SIG-M5 treated with dmso at 0.1 percent for 504 hours (cell line): ENCODE measurements at regions not wholly inside any gene's neighbourhood (a gene's known extent, or its start where the extent isn't known, plus 50 kb on each side); places are given as distances from the start of the nearest gene placed in this dataset.
A peak's percentile ranks its signal among the peaks of the same experiment; 100 is the strongest.

ENCODE experiments used
- DNase-seq: peaks from one replicate; lab custom pipeline; 2025; ENCODE audit not compliant: unreplicated experiment; lab: John Stamatoyannopoulos, UW

GRCh38 chr2:37541516-37541915 lies 129.9 kb downstream of the CDC42EP3 start:
- DNase-seq = no peak

- DNase-seq = peak; percentile 37
Observed at GRCh38 chr2:37543999-37544557, 127.4 kb downstream of the CDC42EP3 start.

- DNase-seq = no peak
Observed at GRCh38 chr2:37544591-37545031, 126.8 kb downstream of the CDC42EP3 start.

DNA sequence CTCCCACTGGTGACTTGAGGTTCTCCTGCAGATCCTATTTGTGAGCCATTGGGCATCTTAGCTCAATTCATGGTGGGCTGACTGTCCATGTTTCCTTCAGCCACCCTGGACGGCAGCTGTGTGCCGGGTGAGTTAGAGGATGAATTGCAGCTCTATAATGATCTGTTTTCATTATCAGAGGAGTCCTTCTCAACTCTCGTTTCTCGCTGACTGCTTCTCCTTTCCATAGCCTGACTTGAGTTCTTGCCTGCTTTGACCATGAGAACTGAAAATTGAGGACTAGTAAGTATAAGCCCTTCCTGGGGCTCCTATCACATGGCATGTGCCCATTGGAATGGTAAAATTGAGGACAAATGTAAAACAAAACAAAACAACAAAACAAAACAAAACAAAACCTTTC lies 121.8 kb downstream of the CDC42EP3 start:
- no peak for DNase-seq

DNA sequence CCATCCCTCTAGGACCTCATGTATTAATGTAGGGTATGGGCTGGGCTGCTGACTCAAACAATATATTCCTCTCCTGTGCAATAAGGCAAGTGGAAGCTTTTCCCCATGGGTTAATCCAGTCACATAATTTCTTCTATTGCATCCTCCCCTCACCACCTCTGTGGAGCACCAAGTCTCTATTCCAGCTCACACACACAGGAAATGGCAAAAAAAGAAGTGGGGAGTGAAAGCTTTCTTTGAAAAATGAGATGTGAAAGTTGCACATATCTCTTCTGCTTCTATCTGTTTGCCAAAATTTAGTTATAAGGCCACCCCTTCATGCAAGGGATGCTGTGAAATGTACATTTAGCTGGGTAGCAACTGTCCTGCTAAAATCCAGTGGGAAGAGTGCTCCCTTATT lies 121.3 kb downstream of the CDC42EP3 start:
- DNase-seq = peak; percentile 76

DNA sequence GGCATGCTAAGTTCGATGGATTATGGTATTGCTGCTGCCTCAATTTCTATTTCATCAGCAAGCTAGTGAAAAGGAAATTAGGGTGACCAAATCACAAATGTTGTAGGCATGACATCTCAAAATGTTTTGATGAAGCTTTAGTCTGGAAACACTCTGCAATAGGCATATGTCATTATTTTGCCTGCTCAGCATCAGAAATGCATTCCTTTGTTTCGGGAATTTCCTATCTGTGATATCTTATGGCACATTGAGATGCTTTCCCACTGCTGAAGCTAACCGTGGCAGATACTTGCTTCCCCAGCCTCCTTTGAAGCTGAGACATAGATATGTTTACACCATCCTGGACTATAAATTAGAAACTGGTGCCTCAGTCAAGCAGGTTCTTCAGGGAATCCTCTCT lies 119.7 kb downstream of the CDC42EP3 start:
- no peak for DNase-seq

- no peak for DNase-seq
Observed at GRCh38 chr2:37552339-37552738, 119.1 kb downstream of the CDC42EP3 start.

GRCh38 chr2:37553411-37554154 lies 117.9 kb downstream of the CDC42EP3 start:
- no peak for DNase-seq

GRCh38 chr2:37554155-37554510 lies 117.3 kb downstream of the CDC42EP3 start:
- DNase-seq = no peak

GRCh38 chr2:37554687-37555086 lies 116.8 kb downstream of the CDC42EP3 start:
- DNase-seq = no peak

DNA sequence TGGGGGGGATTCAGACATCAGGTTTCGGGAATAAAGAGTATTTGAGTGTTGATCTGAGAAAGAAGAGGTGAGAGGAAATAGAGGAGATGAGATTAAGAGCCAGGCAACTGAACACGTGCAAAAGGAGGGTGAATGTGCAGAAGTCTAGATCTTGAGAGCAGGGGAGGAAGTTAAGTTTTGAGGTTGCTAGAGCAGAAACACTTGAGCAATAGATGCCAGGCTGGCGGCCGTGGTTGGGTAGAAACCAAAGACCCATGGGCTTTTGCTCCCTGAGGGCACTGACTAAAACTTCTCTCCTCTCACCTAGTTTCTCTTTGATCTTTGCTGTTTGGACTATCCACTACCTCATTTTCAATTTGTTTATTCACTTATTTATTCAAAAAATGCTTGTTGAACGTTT lies 116.0 kb downstream of the CDC42EP3 start:
- peak; percentile 94 for DNase-seq

DNA sequence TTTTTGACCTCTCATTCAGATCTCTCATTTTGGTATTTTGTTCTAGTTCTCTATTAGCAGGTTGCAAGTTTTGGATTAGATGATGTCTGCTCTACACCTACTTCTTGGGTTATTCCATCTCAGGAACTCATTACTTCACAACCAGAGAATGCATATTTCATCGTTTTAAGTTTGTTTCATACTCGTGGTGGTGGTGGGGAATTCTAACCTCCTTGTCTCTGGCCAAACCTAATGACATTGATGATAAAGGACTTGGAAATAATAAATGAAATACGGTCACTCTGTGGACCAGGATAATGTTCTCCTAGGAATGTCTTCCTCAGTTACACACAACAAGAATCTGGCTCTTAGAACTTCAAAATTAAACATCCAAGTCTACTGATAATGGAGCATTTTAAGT lies 115.2 kb downstream of the CDC42EP3 start:
- no peak for DNase-seq

DNA sequence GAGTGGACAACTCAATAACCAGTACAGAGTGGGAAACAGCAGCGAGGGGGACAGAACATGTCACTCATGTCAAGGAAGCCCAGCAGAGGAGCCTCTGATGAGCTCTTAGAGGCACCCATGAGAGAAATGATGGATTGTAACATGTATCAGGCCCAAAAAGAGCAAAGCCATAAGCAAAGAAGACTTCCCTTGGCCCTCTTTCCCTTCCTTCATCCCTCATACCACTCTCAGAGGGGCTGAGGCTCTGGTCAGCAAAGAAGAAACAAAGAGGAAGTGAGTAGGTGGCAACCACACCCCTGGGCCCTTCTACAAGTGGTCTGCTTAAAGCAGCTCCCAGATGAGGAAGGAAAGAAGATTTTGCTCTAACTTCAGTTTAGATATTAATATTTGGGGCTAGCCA lies 112.8 kb downstream of the CDC42EP3 start:
- peak; percentile 87 for DNase-seq

DNA sequence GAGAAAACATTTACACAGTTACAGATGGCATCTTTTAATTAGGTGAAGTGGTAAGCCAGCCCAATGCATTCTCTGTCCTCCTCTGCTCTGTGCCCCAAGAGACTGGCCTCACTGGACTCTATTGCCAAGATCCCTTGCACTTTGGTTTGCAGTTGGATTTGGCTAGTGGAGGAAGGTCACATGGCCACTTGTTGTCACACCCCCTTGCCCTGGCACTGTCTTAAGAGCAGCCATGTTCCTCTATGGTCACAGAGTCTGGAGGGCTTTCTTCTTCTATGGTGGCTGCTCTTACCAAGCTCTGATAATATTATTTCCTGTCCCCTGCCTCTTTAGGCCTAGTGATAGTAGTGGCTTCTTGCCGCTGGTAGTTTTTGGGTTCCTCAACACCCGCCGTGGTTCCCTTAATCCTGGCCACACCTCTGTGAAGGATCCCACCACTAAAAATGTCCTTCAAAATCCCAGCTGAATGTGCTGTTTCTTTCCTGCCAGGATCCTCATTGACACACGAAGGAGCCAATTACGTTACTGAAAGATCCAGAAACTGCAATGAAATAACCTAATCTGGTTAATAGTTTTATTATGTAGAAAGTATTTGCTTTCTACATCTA lies 111.1 kb downstream of the CDC42EP3 start:
- no peak for DNase-seq

DNA sequence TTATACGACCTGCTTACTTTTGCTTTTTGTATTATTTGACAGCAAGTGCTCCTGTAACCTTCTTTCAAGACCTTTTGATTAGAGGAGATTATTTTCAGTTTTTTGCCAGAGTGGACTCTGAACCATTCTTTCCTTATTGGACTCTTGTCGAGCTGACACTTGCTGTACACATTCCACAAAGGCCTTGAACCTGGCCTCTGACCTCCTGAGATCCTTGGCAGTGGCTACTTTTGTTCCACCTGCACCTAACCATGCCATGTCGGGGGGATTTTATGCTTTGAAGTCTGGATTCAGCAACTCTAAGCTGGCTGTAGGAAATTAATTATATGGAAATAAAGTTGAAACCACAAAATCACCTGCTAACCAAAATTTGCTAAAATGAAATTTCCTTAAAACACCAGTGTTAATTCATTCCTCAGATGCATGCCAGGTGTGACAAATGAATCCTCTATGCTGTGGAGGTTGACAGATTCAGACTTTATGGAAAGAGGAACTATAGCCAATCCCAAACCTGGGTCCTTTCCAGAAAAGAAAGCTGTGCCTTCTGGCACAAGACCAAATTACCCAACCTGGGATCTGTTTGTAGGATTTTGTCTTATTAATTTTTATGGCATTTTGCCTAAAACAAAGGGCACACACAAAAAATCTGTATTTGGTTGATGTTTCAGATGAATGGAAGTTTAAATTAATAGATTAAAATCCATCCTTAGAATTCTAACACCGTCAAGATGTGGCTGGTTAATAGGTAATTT lies 110.4 kb downstream of the CDC42EP3 start:
- no peak for DNase-seq

GRCh38 chr2:37561615-37562569 lies 109.5 kb downstream of the CDC42EP3 start:
- peak; percentile 41 for DNase-seq

DNA sequence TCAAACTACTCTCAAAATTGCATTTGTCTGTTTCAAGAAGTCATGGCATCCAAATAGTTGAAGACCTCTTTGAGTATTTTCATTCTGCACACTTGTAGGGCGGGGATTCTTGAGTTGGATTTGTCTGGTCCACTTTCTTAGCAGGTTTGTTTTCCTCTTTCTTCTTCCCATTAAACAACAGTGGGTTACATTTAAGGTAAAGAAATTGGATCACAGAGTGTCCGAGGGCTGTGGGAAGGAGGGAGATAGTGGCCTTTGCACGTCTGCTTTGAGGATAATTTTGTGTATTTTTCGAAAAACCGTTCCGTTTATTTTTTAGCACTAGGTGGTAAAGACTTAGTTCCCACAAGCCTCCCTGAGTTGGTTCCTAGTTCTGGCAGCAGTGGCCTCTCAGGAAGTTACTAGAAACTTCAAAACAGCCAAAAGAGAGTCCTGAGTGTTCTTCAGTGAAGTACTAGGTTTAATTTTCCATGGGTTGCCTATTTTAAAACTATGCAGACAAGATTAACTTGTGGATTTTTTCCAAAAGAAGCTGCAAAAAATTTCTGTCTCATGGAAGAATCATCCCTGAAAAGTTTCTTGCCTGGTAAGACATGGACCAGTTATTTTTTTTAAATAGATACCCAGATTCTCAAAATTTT lies 107.9 kb downstream of the CDC42EP3 start:
- no peak for DNase-seq

- DNase-seq = no peak
Observed at GRCh38 chr2:37564356-37564755, 107.1 kb downstream of the CDC42EP3 start.

DNA sequence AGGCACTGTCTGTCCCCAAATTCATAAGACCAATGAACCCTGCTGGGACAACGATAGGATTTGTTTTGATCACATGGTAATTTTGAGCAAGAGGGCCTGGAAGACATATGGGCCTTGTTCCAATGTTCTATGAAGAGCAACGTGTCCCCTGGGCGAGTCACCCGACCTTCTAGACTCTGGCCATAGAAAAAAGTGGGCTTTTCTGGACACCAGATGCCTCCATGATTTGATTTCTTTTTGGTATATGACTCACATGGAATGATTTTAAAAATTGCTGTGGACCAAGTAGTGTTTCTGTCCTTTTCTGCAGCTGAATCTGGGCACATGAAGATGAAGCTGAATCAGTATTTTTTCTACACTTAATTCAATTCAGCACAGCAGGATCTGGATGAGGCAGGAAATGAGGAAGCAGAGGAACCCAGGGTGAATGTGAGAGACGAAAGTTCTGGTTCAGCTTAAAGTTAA lies 104.9 kb downstream of the CDC42EP3 start:
- DNase-seq = no peak

DNA sequence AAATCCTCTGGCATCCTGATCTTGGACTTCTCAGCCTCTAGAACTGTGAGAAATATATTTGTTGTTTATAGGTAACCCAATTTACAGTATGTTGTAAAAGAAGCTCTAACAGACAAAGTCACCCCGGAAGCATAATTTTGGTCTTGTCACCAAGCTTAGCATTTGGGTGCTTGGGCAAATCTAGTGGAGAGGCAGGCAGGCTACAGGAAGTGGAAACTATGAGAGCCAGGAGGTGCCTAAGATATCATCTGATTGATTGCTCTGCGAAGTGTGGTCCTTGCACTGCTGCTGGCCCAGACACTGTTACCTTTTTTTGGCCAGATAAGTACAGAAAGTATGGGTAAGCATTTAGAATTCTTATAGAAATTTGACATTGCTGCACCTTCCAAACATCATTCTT lies 102.9 kb downstream of the CDC42EP3 start:
- DNase-seq = no peak
